Epithelial cell of esophagus (primary cell): ENCODE measurements at regions not wholly inside any gene's neighbourhood (a gene's known extent, or its start where the extent isn't known, plus 50 kb on each side); places are given as distances from the start of the nearest gene placed in this dataset.

Source experiments
- DNase-seq: peaks from one replicate; pipeline ENCODE4 v3.0.0; 2010; ENCODE audit warnings: low read depth
- H3K4me3 ChIP-seq: 2 replicates; pipeline ENCODE4 v1.5.1; 2011; ENCODE audit warnings: mild to moderate bottlenecking, low read length, control low read depth
- CTCF ChIP-seq: IDR thresholded peaks from 2 replicates; pipeline ENCODE4 v1.5.1; 2011; ENCODE audit warnings: low read depth, mild to moderate bottlenecking, low read length, control low read depth, inconsistent platforms; ENCODE audit not compliant: insufficient read depth; ENCODE audit errors: missing control alignments

- DNase-seq: no peak
- no peak for TF ChIP-seq CTCF
- H3K4me3 ChIP-seq: no peak overlapping the region
Measured at GRCh38 chr3:182036382-182036781, 324.7 kb downstream of the SOX2 start.

DNA sequence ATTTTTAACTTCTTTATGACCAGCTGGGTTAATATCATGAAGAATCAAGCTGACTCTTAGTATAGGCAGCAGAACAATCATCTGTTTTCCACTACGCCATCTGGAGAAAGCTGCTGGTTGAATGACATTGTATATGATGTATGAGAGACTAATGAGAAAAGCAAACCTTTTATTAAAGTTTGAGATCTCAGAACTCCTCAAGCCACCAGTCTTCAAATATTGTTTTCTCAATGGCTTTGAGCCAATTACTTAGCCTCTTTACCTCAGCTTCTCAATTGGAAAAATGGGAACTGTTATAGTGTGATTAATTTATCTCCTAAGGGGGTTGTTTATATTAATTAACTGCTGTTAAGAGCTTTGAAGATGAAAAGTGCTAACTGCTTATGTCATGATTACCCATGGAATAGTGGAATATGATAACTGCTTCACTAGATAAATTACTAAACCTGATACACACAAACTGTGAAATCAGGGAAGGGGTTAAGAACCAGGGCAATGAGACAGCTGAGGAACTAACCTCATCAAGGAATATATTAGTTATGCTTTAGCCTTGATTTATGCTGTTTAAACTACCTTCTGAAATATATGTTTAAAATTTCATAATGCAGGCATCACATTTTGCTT lies 330.1 kb downstream of the SOX2 start:
- TF ChIP-seq CTCF: no peak
- DNase-seq: no peak
- H3K4me3 ChIP-seq: no peak overlapping the region

- TF ChIP-seq CTCF: no peak
- no peak overlapping the region for H3K4me3 ChIP-seq
- no peak for DNase-seq
Measured at GRCh38 chr3:182045736-182046135, 334.0 kb downstream of the SOX2 start.

DNA sequence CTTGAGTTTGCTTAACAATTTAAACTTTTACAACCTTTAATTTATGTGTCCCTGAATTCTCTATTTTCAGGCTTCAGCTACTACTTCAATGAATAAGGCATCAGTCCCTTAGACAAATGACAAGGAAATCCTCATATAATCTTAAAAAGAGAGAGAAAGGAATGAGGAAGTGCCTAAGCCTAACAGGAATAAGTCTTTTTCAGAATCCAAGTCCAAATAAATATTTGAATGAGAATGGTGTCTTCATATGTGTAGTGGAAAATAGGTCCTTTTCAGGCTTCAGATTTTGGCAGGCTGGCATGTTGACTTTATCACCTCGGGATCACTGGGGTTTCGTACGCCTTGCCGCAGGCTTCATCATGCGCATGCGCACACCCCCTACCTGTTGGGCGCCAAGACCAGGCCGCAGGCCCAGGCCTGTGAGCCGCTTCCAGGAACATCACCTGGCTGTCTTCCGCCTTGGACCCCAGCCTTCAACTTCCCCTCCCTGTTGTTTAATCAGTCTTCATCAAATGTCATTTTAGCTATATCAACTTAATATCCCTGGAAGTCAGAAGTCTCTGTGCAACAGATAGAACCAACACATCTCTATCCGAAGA lies 334.5 kb downstream of the SOX2 start:
- H3K4me3 ChIP-seq: no peak overlapping the region
- peak; percentile 51 for DNase-seq
- no peak for TF ChIP-seq CTCF

GRCh38 chr3:182050932-182051331 lies 339.2 kb downstream of the SOX2 start:
- H3K4me3 ChIP-seq: no peak overlapping the region
- TF ChIP-seq CTCF: no peak
- DNase-seq: no peak

DNA sequence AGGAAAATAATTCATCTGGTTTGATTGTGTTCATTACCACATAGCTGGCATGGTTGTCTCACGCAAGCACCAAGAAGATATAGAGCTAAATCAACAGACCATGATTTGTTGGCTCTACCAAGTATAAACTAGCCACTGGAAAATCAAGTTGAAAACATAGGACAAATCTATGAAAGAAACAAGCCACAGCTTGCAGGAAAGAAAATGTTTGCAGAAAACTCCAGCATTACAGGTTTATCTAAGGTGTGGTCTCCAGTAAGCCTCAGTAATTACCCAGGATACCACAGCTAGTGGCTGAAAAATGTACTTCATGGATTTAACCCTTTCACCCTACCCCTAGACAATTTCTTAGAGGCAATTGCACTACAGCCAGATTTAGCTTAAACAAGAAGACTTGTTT lies 340.6 kb downstream of the SOX2 start:
- TF ChIP-seq CTCF: peak; percentile 44
- no peak overlapping the region for H3K4me3 ChIP-seq

DNA sequence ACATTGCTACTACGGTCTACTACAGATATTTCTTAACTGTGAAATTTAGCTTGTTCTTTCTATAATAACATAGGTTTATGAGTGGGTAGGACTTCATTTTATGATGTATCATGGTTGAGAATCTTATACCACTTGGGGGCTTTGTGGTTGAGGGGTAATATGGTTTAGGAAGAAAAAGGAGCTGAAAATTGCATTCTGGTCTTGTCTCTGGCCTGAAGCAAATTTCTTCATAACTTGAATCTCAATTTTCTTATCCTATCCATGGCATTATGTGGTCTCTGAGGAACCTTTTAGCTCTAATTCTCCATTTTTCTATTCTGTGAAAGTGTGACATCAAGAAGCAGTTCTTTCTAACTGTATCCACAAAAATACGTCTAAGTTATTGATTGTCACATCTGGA lies 341.0 kb downstream of the SOX2 start:
- no peak for TF ChIP-seq CTCF
- no peak for DNase-seq
- H3K4me3 ChIP-seq: no peak overlapping the region

More for the DNA sequence above, 340.6 kb downstream of the SOX2 start:
- peak; percentile 97 for DNase-seq
